ENCODE measurements at regions not wholly inside any gene's neighbourhood (a gene's known extent, or its start where the extent isn't known, plus 50 kb on each side); places are given as distances from the start of the nearest gene placed in this dataset.
"Not testable (repeated sequence)": the region's sequence is repeated elsewhere in the genome, so short reads cannot be mapped to it uniquely, and the experiment has no call there.

DNA sequence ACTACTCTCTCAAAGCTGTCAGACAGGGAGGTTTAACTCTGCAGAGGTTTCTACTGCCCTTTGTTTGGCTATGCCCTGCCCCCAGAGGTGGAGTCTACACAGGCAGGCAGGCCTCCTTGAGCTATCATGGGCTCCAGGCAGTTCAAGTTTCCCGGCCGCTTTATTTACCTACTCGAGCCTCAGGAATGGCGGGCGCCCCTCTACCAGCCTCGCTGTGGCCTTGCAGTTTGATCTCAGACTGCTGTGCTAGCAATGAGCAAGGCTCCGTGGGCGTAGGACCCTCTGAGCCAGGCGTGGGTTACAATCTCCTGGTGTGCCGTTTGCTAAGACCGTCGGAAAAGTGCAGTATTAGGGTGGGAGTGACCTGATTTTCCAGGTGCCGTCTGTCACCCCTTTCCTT lies 124.3 kb downstream of the PTCHD1 start:
- H4K91ac ChIP-seq (replicated peaks; ENCODE audit: insufficient read length, low read length); H4K8ac ChIP-seq (ENCODE audit: extremely low read depth, insufficient read depth, low read length); H2AK5ac ChIP-seq (ENCODE audit: low read depth, low read length); H2BK5ac ChIP-seq (ENCODE audit: low read depth, low read length); DNase-seq (ENCODE audit: low read depth in 1 of 2, low spot score in 2 of 2); H3K79me1 ChIP-seq (ENCODE audit: low read depth, low read length); H3K27me3 ChIP-seq (replicated peaks in 1 of 4; ENCODE audit: control insufficient read depth in 3 of 4, extremely low read depth in 1 of 4, insufficient read depth in 3 of 4, low read length in 3 of 4); H2BK120ac ChIP-seq (replicated peaks; ENCODE audit: low read depth, low read length); FAIRE-seq; CTCF ChIA-PET (ENCODE audit: partially characterized antibody); H3K9ac ChIP-seq (replicated peaks in 1 of 4; ENCODE audit: extremely low read depth in 1 of 4, low read depth in 3 of 4, low read length in 3 of 4); H3K14ac ChIP-seq (ENCODE audit: insufficient read length); H3K56ac ChIP-seq (replicated peaks; ENCODE audit: insufficient read length, low read depth, low read length); H3K18ac ChIP-seq (ENCODE audit: extremely low read depth, low read length); H3K23me2 ChIP-seq (ENCODE audit: low read depth, low read length); H4K20me1 ChIP-seq (replicated peaks in 1 of 2; ENCODE audit: control insufficient read depth in 1 of 2, insufficient read depth in 2 of 2, low read length in 2 of 2); H2BK12ac ChIP-seq (ENCODE audit: low read depth, low read length); H2BK15ac ChIP-seq (ENCODE audit: low read length); H3K4me1 ChIP-seq (replicated peaks in 1 of 4; ENCODE audit: control insufficient read depth in 3 of 4, insufficient read depth in 4 of 4, low read length in 3 of 4); H3K36me3 ChIP-seq (ENCODE audit: control insufficient read depth in 2 of 4, insufficient read depth in 4 of 4, low read length in 3 of 4); H3K27ac ChIP-seq (ENCODE audit: low read depth, low read length); H2BK20ac ChIP-seq (ENCODE audit: low read length); H3K4me2 ChIP-seq (ENCODE audit: insufficient read depth in 1 of 2, low read depth in 2 of 2, low read length in 2 of 2); H3K4me3 ChIP-seq (ENCODE audit: extremely low read depth in 1 of 4, insufficient read depth in 2 of 4, low read depth in 3 of 4, low read length in 4 of 4); H4K5ac ChIP-seq (ENCODE audit: insufficient read length, low read depth, low read length); H2AFZ ChIP-seq (ENCODE audit: low read length); H3K4ac ChIP-seq (replicated peaks; ENCODE audit: insufficient read length, low read depth, low read length); POLR2A ChIA-PET (ENCODE audit: partially characterized antibody); H3K9me3 ChIP-seq (ENCODE audit: insufficient read depth in 2 of 2, low read depth in 1 of 2, low read length in 1 of 2); H3K23ac ChIP-seq (ENCODE audit: insufficient read length); H3K79me2 ChIP-seq (ENCODE audit: control insufficient read depth in 1 of 2, insufficient read depth in 2 of 2, low read length in 2 of 2): not testable (repeated sequence)
- WGBS, 2 experiments (ENCODE audit: extremely low coverage in 1 of 2, insufficient coverage in 1 of 2, insufficient read length in 1 of 2, insufficient replicate concordance in 2 of 2, low coverage in 1 of 2, low lambda C conversion rate in 2 of 2, missing lambda C conversion rate in 1 of 2) = 83% methylated on average over 9 of the region's 13 CpGs; no CpG with 5 or more reads in 1 of the 2 experiments
